ENCODE measurements at regions not wholly inside any gene's neighbourhood (a gene's known extent, or its start where the extent isn't known, plus 50 kb on each side); places are given as distances from the start of the nearest gene placed in this dataset.
"Not testable (repeated sequence)": the region's sequence is repeated elsewhere in the genome, so short reads cannot be mapped to it uniquely, and the experiment has no call there.

DNA sequence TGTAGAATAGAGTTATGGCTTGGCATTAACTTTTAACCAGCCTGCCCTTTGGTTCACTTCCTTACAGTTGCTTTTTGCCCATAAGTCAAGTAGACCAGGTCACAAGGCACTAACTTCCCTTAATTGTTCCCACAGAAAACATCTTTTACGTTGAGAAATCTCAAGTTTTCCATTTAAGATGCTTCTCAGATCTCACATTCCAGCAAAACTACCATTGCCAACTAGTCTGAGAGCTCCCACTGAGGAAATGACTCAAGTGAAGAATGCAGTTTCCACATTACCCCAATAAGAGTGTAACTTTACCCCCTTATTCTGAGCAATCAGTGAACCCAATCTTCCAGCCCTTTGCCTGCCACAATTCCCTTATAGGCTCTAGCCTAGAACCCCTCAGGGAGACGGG is 502.2 kb upstream of the OLFM3 start:
- DNase-seq, result no peak

DNA sequence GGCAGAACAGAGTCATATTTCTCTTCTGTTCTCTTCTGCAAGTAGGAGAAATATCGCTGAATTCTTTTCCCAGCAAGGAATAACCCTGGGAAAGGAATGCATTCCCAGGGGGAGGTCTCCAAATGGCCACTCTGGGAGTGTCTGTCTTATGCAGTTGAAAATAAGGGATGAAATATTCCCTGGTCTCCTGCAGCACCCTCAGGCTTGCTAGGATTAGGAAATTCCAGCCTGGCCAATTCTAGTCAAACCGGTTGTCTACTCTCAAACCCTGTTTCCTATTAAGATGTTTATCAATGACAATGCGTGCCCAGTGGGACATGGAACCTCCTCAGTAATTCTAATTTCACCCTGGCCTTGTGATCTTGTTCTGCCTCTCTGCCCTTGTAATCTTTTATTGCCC is 501.1 kb upstream of the OLFM3 start:
- DNase-seq, result not testable (repeated sequence)

DNA sequence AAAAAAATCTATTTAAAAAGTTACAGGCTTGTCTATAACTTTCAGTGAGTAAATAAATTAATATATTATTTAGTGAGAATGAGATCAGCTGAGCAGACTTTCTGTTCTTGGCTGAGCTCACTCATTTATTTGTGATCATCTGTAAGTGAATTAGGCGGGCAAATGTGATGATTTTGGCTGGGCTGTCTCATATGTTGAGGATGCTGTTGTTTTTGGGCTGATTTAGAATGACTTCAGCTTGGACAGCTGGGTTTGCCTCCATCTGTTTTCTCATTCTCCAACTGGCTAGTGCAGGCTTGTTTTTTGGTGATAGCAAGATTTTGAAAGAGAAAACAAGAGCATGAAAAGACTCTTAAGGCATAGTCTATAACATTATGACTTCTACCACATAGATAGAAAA is 475.8 kb upstream of the OLFM3 start:
- no peak for DNase-seq

DNA sequence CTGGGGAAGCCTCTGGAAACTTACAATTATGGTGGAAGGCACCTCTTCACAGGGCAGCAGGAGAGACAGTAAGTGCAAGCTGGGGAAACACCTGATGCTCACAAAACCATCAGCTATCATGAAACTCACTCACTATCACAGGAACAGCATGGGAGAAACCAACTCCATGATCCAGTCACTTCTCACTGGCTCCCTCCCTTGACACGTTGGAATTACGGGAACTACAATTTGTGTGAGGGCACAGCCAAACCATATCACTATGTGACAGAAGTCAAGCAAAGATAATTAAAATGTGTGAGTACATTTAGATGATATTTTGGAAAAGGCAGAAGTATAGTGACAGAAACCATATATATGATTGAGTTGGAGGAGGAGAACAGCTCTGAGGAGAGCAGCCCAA is 474.0 kb upstream of the OLFM3 start:
- DNase-seq, result no peak

DNA sequence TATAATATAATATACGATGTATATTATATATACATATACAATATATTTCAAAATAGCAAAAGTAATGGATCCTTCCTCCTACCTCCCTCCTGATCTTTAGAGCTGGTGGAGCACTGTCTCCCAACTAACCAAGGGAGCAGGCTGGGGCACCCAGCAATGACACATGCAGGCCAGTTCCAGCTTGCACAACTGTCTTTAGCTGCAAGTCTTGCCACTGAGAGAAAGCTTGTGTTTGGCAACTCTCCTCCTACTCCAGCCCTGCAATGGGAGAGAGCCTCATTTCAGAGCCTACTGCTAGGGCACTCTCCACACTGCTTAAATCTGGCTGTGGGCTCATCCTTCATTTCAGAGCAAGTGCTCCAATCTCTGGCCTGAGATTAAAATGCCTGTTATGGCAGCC is 469.8 kb upstream of the OLFM3 start:
- no peak for DNase-seq

DNA sequence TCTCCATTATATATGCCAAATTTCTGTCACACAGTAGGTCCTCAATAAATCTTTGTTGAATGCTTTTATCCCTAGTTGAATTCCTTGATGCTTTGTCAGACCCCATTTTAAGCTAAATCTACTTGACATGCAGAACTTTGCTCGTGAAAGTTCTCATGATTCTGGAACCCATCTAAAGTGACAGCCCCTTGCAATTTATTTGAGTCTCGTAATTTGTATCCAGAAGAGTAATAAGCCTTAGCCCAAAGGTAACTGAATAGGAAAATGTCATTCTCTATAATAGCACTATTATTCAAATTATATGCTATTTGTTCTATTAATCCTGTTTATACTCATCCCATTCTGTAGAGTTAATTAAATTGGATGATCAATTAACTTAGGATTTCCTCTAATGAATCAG is 466.6 kb upstream of the OLFM3 start:
- DNase-seq, result no peak

DNA sequence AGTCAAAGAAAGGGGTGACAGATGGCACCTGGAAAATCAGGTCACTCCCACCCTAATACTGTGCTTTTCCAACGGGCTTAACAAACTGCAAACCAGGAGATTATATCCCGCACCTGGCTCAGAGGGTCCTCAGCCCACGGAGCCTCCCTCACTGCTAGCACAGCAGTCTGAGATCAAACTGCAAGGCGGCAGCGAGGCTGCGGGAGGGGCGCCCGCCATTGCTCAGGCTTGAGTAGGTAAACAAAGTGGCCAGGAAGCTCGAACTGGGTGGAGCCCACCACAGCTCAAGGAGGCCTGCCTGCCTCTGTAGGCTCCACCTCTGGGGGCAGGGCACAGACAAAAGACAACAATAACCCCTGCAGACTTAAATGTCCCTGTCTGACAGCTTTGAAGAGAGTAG is 445.6 kb upstream of the OLFM3 start:
- DNase-seq, result not testable (repeated sequence)

DNA sequence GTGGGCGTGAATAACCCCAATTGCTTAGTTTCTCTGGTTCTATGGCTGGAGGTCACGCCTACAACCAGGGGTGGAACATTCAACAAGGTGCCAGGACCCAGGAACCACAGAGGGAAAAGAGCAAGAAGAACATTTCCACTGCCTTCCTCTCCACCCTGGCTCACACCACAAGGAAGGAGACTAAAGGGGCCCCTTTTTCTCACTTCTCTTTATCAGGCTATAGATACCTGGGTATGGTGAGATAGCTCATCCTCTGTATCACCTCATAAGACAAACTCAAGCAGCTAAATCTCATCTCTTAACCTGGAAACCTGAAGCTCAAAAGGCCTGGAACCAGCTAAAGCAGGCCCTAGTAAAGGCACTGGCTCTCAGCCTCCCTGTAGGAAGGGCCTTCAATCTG is 438.8 kb upstream of the OLFM3 start:
- DNase-seq, result no peak

DNA sequence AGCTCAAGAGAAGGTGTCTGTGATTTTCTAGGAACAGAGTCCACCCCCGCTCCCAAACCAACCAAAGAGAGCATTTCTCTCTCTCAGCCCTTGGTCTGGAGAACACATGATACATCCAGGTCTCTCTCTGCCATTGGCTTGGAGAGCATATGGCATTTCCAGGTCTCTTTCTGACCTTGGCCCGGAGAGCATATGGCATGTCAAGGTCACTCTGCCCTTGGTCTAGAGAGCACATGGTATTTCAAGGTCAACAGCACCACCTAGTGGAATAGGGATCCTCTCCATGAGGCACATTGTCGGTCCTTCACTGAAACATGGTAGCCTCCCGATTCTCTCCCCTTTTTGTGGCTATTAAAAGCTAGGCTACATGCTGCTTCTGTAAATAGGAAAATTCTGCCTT is 437.7 kb upstream of the OLFM3 start:
- DNase-seq, result peak; percentile 48

DNA sequence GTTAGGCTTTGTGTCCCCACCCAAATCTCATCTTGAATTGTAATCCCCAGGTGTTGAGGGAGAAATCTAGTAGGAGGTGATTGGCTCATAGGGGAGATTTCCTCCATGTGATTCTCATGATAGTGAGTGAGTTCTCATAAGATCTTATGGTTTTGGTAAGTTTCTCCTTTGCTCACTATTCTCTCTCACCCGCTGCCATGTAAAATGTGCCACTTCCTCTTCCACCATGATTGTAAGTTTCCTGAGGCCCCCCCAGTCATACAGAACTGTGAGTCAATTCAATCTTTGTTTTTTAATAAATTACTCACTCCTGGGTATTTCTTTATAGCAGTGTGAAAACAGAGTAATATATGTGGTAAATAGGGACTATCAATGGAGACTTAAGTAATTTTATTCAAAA is 434.5 kb upstream of the OLFM3 start:
- DNase-seq, result no peak

DNA sequence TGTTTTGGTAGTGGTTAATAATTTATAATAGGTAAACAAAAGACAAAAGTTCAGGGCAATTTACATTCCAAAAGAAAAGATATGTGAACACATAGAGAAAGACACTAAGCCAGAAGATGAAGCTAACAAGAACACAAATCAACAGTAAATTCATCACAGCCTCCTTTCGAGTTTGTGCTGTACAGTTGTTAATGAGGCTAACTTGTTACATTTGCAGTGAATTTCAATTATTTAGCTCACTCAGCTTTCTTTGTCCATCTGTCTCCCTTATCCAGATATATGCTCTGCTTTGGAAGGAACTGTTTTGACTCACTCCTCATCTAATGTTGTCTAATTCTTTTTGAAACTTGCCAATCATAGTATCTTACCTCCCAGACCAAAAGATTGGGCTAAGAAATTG is 423.3 kb upstream of the OLFM3 start:
- no peak for DNase-seq
